ENCODE measurements at regions not wholly inside any gene's neighbourhood (a gene's known extent, or its start where the extent isn't known, plus 50 kb on each side); places are given as distances from the start of the nearest gene placed in this dataset.

DNA sequence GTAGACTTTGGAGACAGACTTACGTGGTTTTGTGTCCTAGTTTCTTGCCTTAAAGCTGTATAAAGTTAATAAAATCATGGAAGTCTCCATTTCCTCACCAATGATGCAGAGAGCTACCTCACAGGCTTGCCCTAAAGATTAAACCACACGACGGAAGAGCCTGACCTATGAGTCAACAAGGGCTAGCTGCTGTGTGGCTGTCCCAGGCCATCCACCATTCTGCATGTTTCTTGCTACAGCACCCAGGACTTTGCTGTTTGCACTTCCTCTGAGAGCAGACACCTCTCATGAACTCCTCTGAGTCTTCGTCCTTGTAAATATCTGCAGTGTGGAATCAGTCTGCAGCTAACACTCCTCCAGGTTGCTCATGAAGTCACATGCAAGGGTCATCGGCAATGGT, 160.0 kb upstream of the TRIB2 start:
- TF ChIP-seq CTCF (IDR thresholded peaks at IDR 0.05): no peak
- TF ChIP-seq POLR2A (IDR thresholded peaks at IDR 0.05; ENCODE audit: low read length): no peak
- TF ChIP-seq, protein P1, sequence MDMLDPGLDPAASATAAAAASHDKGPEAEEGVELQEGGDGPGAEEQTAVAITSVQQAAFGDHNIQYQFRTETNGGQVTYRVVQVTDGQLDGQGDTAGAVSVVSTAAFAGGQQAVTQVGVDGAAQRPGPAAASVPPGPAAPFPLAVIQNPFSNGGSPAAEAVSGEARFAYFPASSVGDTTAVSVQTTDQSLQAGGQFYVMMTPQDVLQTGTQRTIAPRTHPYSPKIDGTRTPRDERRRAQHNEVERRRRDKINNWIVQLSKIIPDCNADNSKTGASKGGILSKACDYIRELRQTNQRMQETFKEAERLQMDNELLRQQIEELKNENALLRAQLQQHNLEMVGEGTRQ (IDR thresholded peaks at IDR 0.05): no peak
- TF ChIP-seq KDM1A (IDR thresholded peaks at IDR 0.05; ENCODE audit: low read depth): no peak
- no peak for TF ChIP-seq EP300 (IDR thresholded peaks at IDR 0.05)
- TF ChIP-seq SMC3 (IDR thresholded peaks at IDR 0.05): no peak
- no peak for TF ChIP-seq CHD2 (IDR thresholded peaks at IDR 0.05; ENCODE audit: low read length, partially characterized antibody)
- no peak for TF ChIP-seq POLR2AphosphoS2 (conservative IDR thresholded peaks at IDR 0.05; ENCODE audit: low read length)
- TF ChIP-seq RARB (CRISPR knock-in tag; IDR thresholded peaks at IDR 0.05): no peak

Measured in A549 (cell line).